Tibial nerve (tissue), 4 donors: ENCODE measurements at regions not wholly inside any gene's neighbourhood (a gene's known extent, or its start where the extent isn't known, plus 50 kb on each side); places are given as distances from the start of the nearest gene placed in this dataset.
A peak's percentile ranks its signal among the peaks of the same experiment; 100 is the strongest.

Experiments
- DNase-seq, 2 donors: peaks; one replicate each; pipeline ENCODE4 v3.0.0-alpha.2; 2019; ENCODE audit warnings: low spot score in 2 of 2
- H3K27ac ChIP-seq, 4 donors: fragments of 200-600 bp; sonication (generic) in 3 of 4; one replicate each; pipeline ENCODE4 v1.5.1; 2017 to 2019; ENCODE audit warnings: mild to moderate bottlenecking in 1 of 4
- H3K27me3 ChIP-seq, 2 donors: fragments of 200-600 bp; sonication (generic) in 1 of 2; one replicate each; pipeline versions ENCODE4 v1.5.1 to v1.6.0; 2017 to 2019
- H3K36me3 ChIP-seq, 3 donors: fragments of 200-600 bp; sonication (generic); one replicate each; pipeline ENCODE4 v1.5.1; 2018 to 2019
- H3K4me1 ChIP-seq, 4 donors: fragments of 200-600 bp; sonication (generic) in 3 of 4; one replicate each; pipeline ENCODE4 v1.5.1; 2017 to 2019
- H3K4me3 ChIP-seq, 4 donors: fragments of 200-600 bp; sonication (generic) in 3 of 4; one replicate each; pipeline ENCODE4 v1.5.1; 2017 to 2019; ENCODE audit warnings: mild to moderate bottlenecking in 1 of 4, moderate library complexity in 1 of 4
- H3K9me3 ChIP-seq, 4 donors: fragments of 200-600 bp; sonication (generic) in 3 of 4; one replicate each; pipeline ENCODE4 v1.5.1; 2017 to 2019
- EP300 ChIP-seq, 2 donors: sonication (generic); formaldehyde crosslinking; IDR thresholded peaks; one replicate each; pipeline ENCODE4 v1.6.1; 2017; ENCODE audit warnings: antibody characterized with exemption in 2 of 2, mild to moderate bottlenecking in 1 of 2
- POLR2A ChIP-seq, 2 donors: fragments of 450-650 bp; IDR thresholded peaks; one replicate each; pipeline ENCODE4 v1.6.1; 2017; ENCODE audit warnings: antibody characterized with exemption in 2 of 2, mild to moderate bottlenecking in 2 of 2, moderate library complexity in 2 of 2
- WGBS, 2 donors: methylation state at CpG; one replicate each; pipeline ENCODE4 v1.1.5; 2018; 5-methylcytosine and 5-hydroxymethylcytosine counted together
- TF ChIP-seq, protein P1 (sequence below), 5 experiments: fragments of 200-600 bp in 3 of 5; fragments of 450-650 bp in 2 of 5; sonication (generic) in 3 of 5; IDR thresholded peaks; one replicate each; pipeline ENCODE4 v1.5.1; 2016 to 2019; ENCODE audit warnings: antibody characterized with exemption in 5 of 5, mild to moderate bottlenecking in 3 of 5, moderate library complexity in 2 of 5

DNA sequence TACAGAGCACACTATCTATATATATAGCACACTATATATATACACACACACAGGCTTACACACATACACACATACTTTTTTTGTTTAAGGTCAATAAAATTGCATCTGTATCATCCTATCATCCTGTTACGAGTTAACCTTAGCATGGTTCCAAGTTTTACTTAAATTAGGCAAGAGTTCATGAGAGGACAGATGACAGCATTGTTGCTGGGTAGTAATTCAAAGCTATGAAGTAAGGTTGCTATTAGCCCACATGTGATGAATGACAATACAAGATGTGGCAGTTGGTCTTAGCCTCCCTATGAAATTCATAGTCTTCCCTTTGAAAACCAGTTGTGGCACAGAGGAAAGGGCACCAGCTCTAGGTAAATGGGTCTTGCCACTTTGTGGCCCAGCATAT, 438.1 kb downstream of the ACTL7B start:
- H3K36me3 ChIP-seq: no peaks in the 10 kb centered on the region
- no peak for DNase-seq
- H3K4me1 ChIP-seq: no peaks in the 10 kb centered on the region
- WGBS, 2 donors: 88 to 95% methylated on average over 1 of the region's 1 CpG
- H3K9me3 ChIP-seq: peaks cover 0 to 6% (median 0%) of the 10 kb centered on the region in 4 donors
- H3K27me3 ChIP-seq: no peaks in the 10 kb centered on the region
- no peak overlapping the region for H3K4me3 ChIP-seq
- no peak overlapping the region for H3K27ac ChIP-seq
- TF ChIP-seq EP300 (IDR thresholded peaks at IDR 0.05): no peak
- no peak for TF ChIP-seq POLR2A (IDR thresholded peaks at IDR 0.05)
- TF ChIP-seq, protein P1, sequence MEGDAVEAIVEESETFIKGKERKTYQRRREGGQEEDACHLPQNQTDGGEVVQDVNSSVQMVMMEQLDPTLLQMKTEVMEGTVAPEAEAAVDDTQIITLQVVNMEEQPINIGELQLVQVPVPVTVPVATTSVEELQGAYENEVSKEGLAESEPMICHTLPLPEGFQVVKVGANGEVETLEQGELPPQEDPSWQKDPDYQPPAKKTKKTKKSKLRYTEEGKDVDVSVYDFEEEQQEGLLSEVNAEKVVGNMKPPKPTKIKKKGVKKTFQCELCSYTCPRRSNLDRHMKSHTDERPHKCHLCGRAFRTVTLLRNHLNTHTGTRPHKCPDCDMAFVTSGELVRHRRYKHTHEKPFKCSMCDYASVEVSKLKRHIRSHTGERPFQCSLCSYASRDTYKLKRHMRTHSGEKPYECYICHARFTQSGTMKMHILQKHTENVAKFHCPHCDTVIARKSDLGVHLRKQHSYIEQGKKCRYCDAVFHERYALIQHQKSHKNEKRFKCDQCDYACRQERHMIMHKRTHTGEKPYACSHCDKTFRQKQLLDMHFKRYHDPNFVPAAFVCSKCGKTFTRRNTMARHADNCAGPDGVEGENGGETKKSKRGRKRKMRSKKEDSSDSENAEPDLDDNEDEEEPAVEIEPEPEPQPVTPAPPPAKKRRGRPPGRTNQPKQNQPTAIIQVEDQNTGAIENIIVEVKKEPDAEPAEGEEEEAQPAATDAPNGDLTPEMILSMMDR (IDR thresholded peaks at IDR 0.05): no peak

DNA sequence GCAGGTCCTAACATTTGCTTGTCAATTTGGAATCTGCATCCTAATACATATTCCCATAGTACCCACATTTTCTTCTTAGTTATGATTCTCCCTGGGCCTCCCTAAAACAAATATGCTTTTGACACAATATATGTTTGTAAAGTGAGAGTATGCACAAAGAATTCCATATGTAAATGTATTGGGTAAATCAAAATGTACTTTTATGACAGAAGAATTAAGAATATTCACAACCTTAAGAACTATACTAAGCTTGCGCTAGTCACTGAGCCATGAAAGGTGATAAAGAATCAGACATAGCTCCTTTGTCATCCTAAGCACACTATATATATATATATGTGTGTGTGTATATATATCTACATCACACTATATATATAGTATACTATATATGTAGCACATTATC, 438.5 kb downstream of the ACTL7B start:
- WGBS, 2 donors: 96 to 98% methylated on average over 1 of the region's 1 CpG
- Histone ChIP-seq H3K4me1 (no peaks in the 10 kb centered on the region), H3K27ac (no peak overlapping the region), H3K36me3 (no peaks in the 10 kb centered on the region), H3K27me3 (no peaks in the 10 kb centered on the region), H3K9me3 (peaks cover 0 to 6% (median 0%) of the 10 kb centered on the region in 4 donors), H3K4me3 (no peak overlapping the region)
- TF ChIP-seq, protein P1 (IDR thresholded peaks at IDR 0.05): no peak
- TF ChIP-seq POLR2A (IDR thresholded peaks at IDR 0.05): no peak
- no peak for TF ChIP-seq EP300 (IDR thresholded peaks at IDR 0.05)
- no peak for DNase-seq

DNA sequence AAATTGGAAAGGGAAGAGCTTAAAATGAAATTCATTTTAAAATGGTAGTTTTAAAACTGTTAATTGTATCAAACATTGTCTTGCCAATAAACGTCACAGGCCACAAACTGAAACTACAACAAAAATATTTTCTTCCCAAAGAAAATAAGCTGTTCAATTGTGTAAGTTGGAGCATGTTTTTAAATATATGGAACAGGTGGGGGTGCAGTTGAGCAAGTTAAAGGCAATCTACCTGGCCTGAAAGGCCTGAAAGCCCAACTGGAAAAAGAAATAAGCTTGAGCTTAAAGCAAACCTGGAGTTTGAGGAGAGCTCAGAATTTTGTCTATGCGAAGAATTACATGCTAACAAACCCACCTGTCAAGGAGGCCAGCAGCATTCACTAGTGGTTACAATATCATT, 439.5 kb downstream of the ACTL7B start:
- H3K27ac ChIP-seq: no peak overlapping the region
- 71 to 76% methylated on average over 2 of the region's 2 CpGs for WGBS, 2 donors
- TF ChIP-seq POLR2A (IDR thresholded peaks at IDR 0.05): no peak
- TF ChIP-seq EP300 (IDR thresholded peaks at IDR 0.05): no peak
- TF ChIP-seq, protein P1 (IDR thresholded peaks at IDR 0.05): no peak

DNA sequence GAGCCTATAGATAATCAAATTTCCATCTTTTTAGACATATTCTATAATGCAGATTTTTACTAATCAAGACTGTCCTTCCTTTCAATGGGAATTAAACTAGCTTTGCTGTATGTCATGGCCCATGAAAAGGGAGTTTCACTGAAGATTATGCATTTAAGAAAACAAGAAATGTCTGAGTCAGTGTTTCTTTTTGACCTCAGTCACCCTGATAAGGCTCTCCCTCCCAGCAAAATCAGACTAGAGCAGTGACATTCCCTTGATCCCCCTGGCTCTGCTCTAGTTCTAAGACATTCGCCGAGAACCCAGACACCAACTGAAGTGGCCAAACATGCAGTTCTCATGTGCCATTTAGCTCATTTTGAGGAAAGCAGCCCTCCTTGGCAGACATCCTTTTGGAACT, 442.0 kb downstream of the ACTL7B start:
- Histone ChIP-seq H3K27ac (peak overlapping the region in 1 of 4 donors; percentile 20), H3K4me3 (no peak overlapping the region), H3K36me3 (no peaks in the 10 kb centered on the region), H3K27me3 (no peaks in the 10 kb centered on the region), H3K9me3 (no peaks in the 10 kb centered on the region), H3K4me1 (no peaks in the 10 kb centered on the region)
- TF ChIP-seq POLR2A (IDR thresholded peaks at IDR 0.05): no peak
- TF ChIP-seq, protein P1 (IDR thresholded peaks at IDR 0.05): no peak
- no peak for TF ChIP-seq EP300 (IDR thresholded peaks at IDR 0.05)
- 58 to 63% methylated on average over 2 of the region's 2 CpGs for WGBS, 2 donors
- DNase-seq: no peak

More for the DNA sequence above, 439.5 kb downstream of the ACTL7B start:
- no peak overlapping the region for H3K4me3 ChIP-seq
- H3K36me3 ChIP-seq: no peaks in the 10 kb centered on the region
- no peak for DNase-seq
- no peaks in the 10 kb centered on the region for H3K4me1 ChIP-seq
- peaks cover 0 to 6% (median 0%) of the 10 kb centered on the region in 4 donors for H3K9me3 ChIP-seq
- no peaks in the 10 kb centered on the region for H3K27me3 ChIP-seq

DNA sequence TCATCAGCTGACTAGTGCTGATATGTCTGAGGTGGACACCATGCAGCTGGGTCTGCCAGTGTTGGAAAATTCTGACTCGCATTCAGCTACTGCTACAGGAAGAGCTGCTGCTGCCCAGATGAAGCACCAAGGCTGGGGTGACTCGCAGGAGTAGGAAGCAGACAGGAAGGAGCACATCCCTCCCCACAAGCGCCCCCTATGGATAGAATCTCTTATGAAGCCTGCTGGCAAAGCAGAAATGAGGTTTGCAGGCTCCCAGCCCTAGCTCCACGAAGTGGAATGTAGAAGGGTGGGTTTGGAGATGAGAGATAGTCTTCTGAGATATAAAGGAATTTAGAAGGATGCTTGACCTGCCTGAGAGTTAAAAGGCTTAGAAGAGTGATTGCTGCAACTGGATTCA, 443.0 kb downstream of the ACTL7B start:
- Histone ChIP-seq H3K36me3 (no peaks in the 10 kb centered on the region), H3K27ac (no peak overlapping the region), H3K4me3 (no peak overlapping the region), H3K27me3 (no peaks in the 10 kb centered on the region), H3K9me3 (no peaks in the 10 kb centered on the region), H3K4me1 (no peaks in the 10 kb centered on the region)
- DNase-seq: no peak
- TF ChIP-seq POLR2A (IDR thresholded peaks at IDR 0.05) (no peak), EP300 (IDR thresholded peaks at IDR 0.05) (no peak)
- TF ChIP-seq, protein P1 (IDR thresholded peaks at IDR 0.05): no peak
- WGBS, 2 donors: 78 to 79% methylated on average over 4 of the region's 4 CpGs
